HFF-Myc (cell line): ENCODE measurements at regions not wholly inside any gene's neighbourhood (a gene's known extent, or its start where the extent isn't known, plus 50 kb on each side); places are given as distances from the start of the nearest gene placed in this dataset.

Experiments
- DNase-seq: peaks from one replicate; pipeline ENCODE4 v3.0.0-alpha.2; 2011; ENCODE audit warnings: low read depth; ENCODE audit errors: extremely low read depth
- H3K4me3 ChIP-seq: replicated peaks from 2 replicates; pipeline ENCODE4 v1.5.1; 2011; ENCODE audit warnings: low read depth, mild to moderate bottlenecking, control low read depth, low read length
- CTCF ChIP-seq: IDR thresholded peaks from 2 replicates; pipeline ENCODE4 v1.5.1; 2012; ENCODE audit warnings: mild to moderate bottlenecking, low read depth, low read length, control low read depth; ENCODE audit errors: missing control alignments

GRCh38 chrX:7316280-7316679 lies 168.3 kb upstream of the PUDP start:
- no peak overlapping the region for H3K4me3 ChIP-seq
- no peak for TF ChIP-seq CTCF
- no peak for DNase-seq

DNA sequence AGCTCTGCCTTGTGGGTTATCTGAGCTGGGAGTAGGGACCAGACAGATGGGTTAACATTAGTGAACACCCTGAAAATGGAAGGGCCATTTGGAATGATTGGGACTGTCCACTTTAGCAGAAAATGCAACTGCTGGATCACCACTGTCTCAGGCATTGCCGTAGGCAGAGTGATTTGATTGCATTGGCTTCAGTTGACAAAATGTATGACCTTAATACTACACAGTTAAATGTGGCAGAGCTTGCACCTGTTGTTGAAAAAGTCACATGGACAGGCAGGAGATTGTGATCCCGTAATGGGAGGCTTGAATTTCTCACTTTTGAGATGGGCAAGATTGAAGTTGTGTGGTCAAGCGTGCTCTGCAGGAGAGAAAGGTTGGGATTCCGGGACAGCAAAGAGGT lies 166.5 kb upstream of the PUDP start:
- H3K4me3 ChIP-seq, result no peak overlapping the region
- DNase-seq, result no peak
- no peak for TF ChIP-seq CTCF

DNA sequence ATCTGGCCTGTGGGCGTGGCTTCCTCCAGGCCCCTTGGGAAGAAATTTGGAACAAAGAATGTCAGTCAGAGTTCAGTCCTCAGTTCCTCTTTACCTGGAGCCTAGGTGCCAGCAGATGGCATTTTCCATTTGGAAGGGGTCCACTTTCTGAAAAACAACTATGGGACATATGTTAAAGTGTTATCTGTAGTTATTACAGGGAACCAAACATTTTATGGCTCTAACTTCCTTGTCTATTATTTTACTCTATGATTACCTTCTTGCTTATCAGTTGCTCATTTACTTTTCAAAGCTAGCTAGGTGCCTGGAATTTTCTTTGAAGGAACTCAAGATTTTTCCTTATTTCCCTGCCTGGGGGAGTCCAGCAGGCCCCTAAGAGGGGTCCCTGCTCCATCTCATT lies 159.8 kb upstream of the PUDP start:
- no peak for TF ChIP-seq CTCF
- no peak overlapping the region for H3K4me3 ChIP-seq

DNA sequence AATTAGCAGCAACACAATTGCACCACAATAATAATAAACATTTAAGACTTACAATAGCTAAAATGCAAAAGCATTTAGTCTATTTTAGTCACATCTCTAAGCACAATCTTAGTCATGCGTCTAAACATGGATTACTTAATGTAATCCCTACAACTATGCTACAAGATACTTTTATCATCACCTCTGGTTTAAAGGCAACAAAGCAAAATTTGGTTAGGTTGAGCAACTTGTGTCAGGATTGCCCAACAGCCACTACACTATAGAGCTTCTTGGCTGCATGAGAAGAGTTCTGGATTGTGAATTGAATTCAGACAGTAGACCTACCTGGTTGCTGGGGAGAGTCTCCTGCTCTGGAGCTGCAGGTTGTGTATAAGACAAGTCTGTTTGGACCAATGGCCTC lies 146.5 kb upstream of the PUDP start:
- H3K4me3 ChIP-seq, result no peak overlapping the region
- DNase-seq, result no peak
- TF ChIP-seq CTCF, result no peak

More for the DNA sequence above, 159.8 kb upstream of the PUDP start:
- no peak for DNase-seq

- no peak overlapping the region for H3K4me3 ChIP-seq
- TF ChIP-seq CTCF, result no peak
- DNase-seq, result no peak
These were observed 138.3 kb upstream of the PUDP start for GRCh38 chrX:7286168-7286837.

DNA sequence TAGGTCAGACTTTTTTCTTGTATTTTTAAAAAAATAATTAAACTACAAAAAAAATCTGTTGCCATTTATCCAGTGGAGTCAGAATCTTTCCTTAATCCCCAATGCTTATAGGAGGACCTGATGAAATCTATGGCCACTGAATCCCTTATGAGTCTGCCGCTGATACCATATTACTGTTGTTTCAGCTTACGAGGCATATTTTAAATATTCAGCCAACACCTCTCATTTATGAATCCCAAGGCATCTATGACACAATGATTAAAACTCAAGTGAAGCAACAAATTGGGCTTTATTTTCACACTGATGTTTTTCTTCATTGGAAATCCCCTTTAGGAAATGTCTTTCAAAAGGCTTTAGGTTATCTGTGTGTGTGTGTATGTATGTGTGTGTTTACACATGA lies 137.8 kb upstream of the PUDP start:
- no peak for TF ChIP-seq CTCF
- no peak overlapping the region for H3K4me3 ChIP-seq
- no peak for DNase-seq

GRCh38 chrX:7283741-7284140 lies 135.8 kb upstream of the PUDP start:
- H3K4me3 ChIP-seq, result no peak overlapping the region
- no peak for DNase-seq
- no peak for TF ChIP-seq CTCF
